AML-193 (cell line): ENCODE measurements at regions not wholly inside any gene's neighbourhood (a gene's known extent, or its start where the extent isn't known, plus 50 kb on each side); places are given as distances from the start of the nearest gene placed in this dataset.

Experiments used
- DNase-seq, 2 experiments: peaks; one replicate each; lab custom pipeline; 2025; lab: John Stamatoyannopoulos, UW

DNA sequence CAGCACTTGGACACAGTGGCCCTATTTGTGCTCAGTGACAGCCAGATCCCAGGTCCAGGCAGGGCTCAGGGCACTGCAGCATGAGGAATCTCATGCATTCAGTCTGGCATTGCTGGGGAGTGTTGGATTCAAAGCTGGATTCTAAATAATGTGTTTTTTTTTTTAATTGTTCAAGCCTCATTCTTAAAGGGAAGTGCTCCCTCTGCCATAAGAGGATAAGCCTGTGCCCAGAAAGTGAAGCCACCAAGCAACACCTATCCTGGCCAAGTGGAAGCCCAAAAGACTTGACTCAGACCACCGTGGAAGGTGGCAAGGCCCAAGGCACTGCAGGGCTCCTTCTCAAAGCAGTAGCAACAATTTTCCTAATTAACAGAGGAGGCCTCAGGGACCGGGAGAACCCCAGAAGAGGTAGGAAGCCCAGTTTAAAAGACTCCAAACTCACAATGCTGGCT, 135.6 kb downstream of the ACTL7B start:
- DNase-seq, result no peak

DNA sequence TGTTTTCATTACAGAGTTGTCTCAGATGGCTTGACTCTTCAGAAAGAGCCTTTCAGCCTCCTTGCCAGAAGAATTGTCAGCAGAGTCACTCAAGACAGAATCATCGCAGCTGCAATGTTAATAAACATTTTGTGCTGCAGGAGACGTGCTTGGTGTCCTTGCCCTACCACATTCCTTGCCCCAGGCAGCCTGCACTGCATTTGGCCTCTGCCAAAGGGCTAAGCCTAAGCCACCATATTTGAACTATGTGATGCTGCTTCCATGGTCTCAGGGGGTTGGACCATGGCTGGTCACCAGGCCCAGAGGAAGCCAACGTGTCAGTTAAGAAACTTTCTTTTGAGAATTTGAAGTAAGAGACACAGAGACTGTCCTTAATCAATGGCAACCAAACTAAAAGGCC, 145.4 kb downstream of the ACTL7B start:
- DNase-seq, result no peak

GRCh38 chr9:108709997-108710396, 145.8 kb downstream of the ACTL7B start:
- DNase-seq, result no peak

GRCh38 chr9:108709126-108709525, 146.7 kb downstream of the ACTL7B start:
- no peak for DNase-seq

DNA sequence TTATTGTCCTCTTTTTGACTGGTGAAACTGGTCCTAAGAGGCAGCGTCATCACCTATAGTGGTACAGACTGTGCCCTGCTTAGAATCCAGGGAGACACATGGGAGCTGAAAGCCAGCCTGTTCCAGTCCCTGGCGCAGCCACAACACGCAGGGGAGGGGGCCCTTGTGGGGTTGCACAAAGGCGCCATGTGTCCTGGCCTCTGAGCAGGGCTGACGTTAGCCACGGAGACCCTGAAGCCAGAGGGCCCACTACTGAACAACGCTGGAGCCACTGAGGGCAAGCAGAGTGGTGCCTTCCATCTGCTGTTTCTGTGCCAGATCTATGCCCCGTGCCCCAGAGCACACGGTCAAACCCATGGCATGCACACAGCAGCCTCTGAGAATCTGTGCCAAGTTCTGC, 147.3 kb downstream of the ACTL7B start:
- no peak for DNase-seq

- DNase-seq, result no peak
These were observed 148.7 kb downstream of the ACTL7B start for GRCh38 chr9:108707120-108707519.

GRCh38 chr9:108704156-108704852, 151.5 kb downstream of the ACTL7B start:
- no peak for DNase-seq

DNA sequence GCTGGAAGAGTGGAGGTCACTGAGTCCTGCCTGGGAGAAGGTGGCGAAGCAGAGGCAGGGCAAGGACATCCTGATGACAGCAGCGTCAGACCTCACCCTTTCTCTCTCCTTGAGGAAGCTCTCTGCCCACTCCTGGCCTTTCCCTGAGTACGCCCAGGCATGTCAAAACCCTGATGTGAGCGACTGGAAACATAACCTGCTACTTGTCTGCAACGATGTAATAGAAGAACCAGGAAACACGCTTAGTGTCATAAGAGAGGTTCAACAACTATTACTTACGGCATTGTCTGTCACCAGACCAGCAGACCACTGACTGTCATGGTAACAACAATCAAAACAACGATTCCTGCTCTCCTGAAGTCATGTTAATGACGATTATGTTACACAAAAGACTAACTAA, 152.4 kb downstream of the ACTL7B start:
- no peak for DNase-seq

DNA sequence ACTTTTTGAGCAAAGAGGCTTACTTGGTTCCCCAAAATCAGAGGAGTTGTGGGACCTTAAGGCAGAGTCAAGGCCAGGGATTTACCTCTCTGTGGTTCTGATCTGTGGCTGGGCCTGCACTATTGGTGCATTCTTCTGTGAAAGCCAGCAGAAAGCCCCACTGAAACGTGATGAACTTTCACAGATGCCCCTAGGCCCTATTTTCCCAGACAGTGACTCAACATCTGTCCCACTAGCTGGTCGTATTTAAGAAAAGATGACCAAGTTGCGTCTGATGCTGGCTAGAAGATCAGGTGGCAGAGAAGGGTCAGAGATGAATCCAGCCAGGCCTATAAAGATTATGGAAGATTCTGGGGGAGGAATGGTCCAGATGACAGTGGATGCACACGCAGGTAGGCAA, 153.1 kb downstream of the ACTL7B start:
- no peak for DNase-seq

GRCh38 chr9:108698801-108699200, 157.0 kb downstream of the ACTL7B start:
- no peak for DNase-seq

- DNase-seq, result no peak
These were observed 157.6 kb downstream of the ACTL7B start for GRCh38 chr9:108698231-108698630.

DNA sequence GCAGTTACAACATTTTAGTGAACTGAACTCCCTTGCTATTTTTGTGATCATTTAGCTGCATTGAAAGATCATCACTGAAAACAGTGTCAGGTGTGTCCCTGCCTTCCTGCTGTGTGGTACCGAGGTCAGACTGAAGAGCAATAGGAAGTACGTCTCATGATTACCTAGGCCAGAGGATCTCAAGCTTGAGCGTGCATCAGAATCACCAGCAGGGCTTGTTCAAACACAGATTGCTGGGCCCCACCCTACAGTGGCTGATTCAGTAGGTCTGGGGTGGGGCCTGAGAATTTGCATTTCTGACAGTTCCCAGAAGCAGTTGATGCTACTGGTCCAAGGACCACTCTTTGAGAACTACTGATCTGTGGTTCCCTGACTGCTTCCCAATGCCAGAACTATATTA, 159.6 kb downstream of the ACTL7B start:
- no peak for DNase-seq

GRCh38 chr9:108694170-108694569, 161.6 kb downstream of the ACTL7B start:
- DNase-seq, result no peak

GRCh38 chr9:108691614-108692013, 164.2 kb downstream of the ACTL7B start:
- no peak for DNase-seq

DNA sequence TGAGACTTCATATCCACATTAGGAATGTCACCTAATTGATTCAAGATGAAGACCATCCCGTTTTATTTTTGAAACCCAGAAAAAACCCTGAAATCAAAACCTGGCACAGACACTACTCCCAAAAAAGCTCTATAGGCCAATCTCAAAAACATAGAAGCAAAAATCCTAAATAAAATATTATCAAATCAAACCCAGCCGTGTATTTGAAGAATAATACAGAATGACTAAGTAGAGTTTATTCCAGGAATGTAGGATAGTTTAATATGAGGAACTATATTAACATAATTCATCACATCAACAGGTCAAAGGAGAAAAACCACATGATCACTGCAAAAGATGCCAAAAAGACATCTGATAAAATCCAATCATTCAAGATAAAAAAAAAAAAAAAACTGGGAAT, 167.1 kb downstream of the ACTL7B start:
- DNase-seq, result no peak

DNA sequence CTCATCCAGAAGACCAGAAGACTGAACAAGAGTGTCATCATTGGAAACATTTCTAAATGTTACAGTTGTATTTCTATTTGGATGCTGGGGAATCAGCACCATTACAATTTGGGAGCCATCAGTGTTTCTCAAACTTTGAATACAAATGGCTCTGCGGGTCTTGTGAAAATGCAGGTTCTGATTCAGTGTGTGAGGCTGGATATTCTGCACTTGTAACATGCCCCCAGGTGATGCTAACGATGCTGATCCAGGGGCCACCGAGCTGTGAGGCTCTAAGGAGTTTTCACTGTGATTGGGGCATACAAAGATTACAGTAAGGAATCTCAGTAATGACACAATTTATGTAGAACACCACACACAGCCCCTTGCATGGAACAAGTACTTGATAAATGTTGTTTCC, 167.7 kb downstream of the ACTL7B start:
- no peak for DNase-seq

- DNase-seq, result no peak
These were observed 168.5 kb downstream of the ACTL7B start for GRCh38 chr9:108687006-108687987.

- DNase-seq, result no peak
These were observed 171.3 kb downstream of the ACTL7B start for GRCh38 chr9:108684288-108685025.

GRCh38 chr9:108683245-108683644, 172.5 kb downstream of the ACTL7B start:
- DNase-seq, result no peak

DNA sequence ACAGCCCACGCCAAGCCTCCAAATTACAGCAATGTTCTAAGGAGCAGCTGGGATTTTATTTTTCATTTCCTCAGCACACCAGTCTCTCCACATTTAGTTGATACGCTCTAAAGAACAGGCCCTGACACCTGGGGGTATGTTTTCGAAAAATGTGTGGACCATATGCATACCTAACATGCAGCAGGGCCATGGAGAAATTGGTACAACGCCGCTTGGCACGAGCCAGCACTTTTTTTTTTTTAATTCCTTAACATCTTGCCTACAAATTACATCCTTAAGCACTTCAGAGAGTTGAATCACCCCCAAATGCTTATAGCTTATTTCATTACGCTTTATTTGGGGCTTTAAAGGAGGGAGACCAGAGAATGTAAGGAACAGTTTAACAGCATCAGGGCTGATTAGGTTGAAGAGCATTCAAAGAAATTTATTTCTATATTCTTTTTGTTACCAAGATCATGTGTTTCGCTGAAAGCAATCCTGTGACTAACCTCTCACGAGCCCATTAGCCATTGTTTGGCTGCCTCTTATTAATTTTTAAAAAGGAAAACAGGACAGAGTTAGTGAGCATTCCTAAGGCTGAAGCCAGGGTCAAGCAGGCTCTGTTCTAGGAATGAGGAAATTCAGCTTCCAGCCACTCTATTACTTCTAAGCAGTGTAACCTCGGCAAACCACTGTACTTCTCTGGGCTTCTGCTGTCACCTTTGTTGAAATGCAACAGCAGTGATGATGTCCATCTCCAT, 173.8 kb downstream of the ACTL7B start:
- no peak for DNase-seq

GRCh38 chr9:108680946-108681345, 174.8 kb downstream of the ACTL7B start:
- no peak for DNase-seq

DNA sequence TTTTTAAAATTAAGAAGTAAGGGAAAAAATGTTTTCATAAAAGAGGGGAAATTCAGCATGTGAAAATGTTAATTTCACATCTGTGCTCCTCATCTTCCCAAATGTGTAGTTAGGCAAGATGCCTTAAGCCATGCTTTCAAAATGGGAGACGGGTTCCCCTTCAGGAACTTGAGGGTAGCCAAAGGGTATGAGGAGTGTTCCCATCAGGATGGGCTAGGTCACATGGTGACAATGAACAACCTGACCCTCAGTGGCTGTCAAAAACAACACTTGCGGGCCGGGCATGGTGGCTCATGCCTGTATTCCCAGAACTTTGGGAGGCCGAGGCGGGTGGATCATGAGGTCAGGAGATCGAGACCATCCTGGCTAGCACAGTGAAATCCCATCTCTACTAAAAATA, 178.0 kb downstream of the ACTL7B start:
- DNase-seq, result no peak
